Prostate gland (tissue), 2 donors: ENCODE measurements at regions not wholly inside any gene's neighbourhood (a gene's known extent, or its start where the extent isn't known, plus 50 kb on each side); places are given as distances from the start of the nearest gene placed in this dataset.
"Not testable (repeated sequence)": the region's sequence is repeated elsewhere in the genome, so short reads cannot be mapped to it uniquely, and the experiment has no call there.

Experiments used
- DNase-seq: peaks from one replicate; pipeline ENCODE4 v3.0.0-alpha.2; 2019; ENCODE audit warnings: low spot score
- H3K27ac ChIP-seq, 2 donors: fragments of 200-600 bp; sonication (generic); 2 replicates each; pipeline ENCODE4 v1.5.1; 2017 to 2019
- H3K27me3 ChIP-seq: fragments of 200-600 bp; sonication (generic); replicated peaks from 2 replicates; pipeline ENCODE4 v1.5.1; 2019; ENCODE audit not compliant: insufficient read depth
- H3K36me3 ChIP-seq, 2 donors: fragments of 200-600 bp; sonication (generic); 1 replicate in 1 of 2; 2 replicates in 1 of 2; pipeline versions ENCODE4 v1.5.1 to v1.8.1; 2017 to 2019
- H3K4me1 ChIP-seq: fragments of 200-600 bp; sonication (generic); replicated peaks from 2 replicates; pipeline ENCODE4 v1.5.1; 2019
- H3K4me3 ChIP-seq, 2 donors: fragments of 200-600 bp; sonication (generic); 2 replicates each; pipeline ENCODE4 v1.5.1; 2017 to 2019
- H3K9me3 ChIP-seq: fragments of 200-600 bp; sonication (generic); 2 replicates; pipeline ENCODE4 v1.5.1; 2017
- POLR2A ChIP-seq: fragments of 450-650 bp; IDR thresholded peaks from one replicate; pipeline ENCODE4 v1.6.1; 2016; ENCODE audit warnings: antibody characterized with exemption, mild to moderate bottlenecking
- POLR2AphosphoS5 ChIP-seq: sonication (generic); formaldehyde crosslinking; IDR thresholded peaks from one replicate; pipeline ENCODE4 v1.6.1; 2017; ENCODE audit warnings: antibody characterized with exemption
- WGBS: methylation state at CpG from one replicate; pipeline ENCODE4 v1.1.5; 2018; 5-methylcytosine and 5-hydroxymethylcytosine counted together
- intact Hi-C: fragments of 100-400 bp; cut with DNase I; formaldehyde crosslinking; loops from one replicate; pipeline ENCODE4 v1.14.2; 2022
- TF ChIP-seq, protein P1 (sequence below), 4 experiments: fragments of 200-600 bp in 2 of 4; fragments of 450-650 bp in 2 of 4; sonication (generic) in 2 of 4; IDR thresholded peaks; 1 replicate in 3 of 4; 2 replicates in 1 of 4; pipeline ENCODE4 v1.5.1; 2016 to 2019; ENCODE audit warnings: antibody characterized with exemption in 4 of 4, mild to moderate bottlenecking in 2 of 4, moderate library complexity in 2 of 4

- intact Hi-C loops: no loop called here
- Histone ChIP-seq H3K27me3 (no peaks in the 10 kb centered on the region), H3K4me3 (no peak overlapping the region), H3K27ac (no peak overlapping the region), H3K36me3 (no peaks in the 10 kb centered on the region), H3K9me3 (no peaks in the 10 kb centered on the region), H3K4me1 (no peaks in the 10 kb centered on the region)
- TF ChIP-seq, protein P1, sequence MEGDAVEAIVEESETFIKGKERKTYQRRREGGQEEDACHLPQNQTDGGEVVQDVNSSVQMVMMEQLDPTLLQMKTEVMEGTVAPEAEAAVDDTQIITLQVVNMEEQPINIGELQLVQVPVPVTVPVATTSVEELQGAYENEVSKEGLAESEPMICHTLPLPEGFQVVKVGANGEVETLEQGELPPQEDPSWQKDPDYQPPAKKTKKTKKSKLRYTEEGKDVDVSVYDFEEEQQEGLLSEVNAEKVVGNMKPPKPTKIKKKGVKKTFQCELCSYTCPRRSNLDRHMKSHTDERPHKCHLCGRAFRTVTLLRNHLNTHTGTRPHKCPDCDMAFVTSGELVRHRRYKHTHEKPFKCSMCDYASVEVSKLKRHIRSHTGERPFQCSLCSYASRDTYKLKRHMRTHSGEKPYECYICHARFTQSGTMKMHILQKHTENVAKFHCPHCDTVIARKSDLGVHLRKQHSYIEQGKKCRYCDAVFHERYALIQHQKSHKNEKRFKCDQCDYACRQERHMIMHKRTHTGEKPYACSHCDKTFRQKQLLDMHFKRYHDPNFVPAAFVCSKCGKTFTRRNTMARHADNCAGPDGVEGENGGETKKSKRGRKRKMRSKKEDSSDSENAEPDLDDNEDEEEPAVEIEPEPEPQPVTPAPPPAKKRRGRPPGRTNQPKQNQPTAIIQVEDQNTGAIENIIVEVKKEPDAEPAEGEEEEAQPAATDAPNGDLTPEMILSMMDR (IDR thresholded peaks at IDR 0.05): no peak
- TF ChIP-seq POLR2A: no peak
- no peak for TF ChIP-seq POLR2AphosphoS5
- DNase-seq: no peak
- WGBS: 86% methylated on average over 5 of the region's 5 CpGs
Measured at GRCh38 chr1:221541296-221541695, 200.6 kb downstream of the DUSP10 start.

- no peaks in the 10 kb centered on the region for H3K27me3 ChIP-seq
- H3K9me3 ChIP-seq: no peaks in the 10 kb centered on the region
- intact Hi-C loops: no loop called here
- DNase-seq: no peak
- H3K27ac ChIP-seq: no peak overlapping the region
- TF ChIP-seq POLR2A (no peak), POLR2AphosphoS5 (no peak)
- TF ChIP-seq, protein P1 (IDR thresholded peaks at IDR 0.05): peak in 3 of 4 experiments; percentile 17 to 41 (median 33)
- H3K4me3 ChIP-seq: no peak overlapping the region
- H3K4me1 ChIP-seq: no peaks in the 10 kb centered on the region
- WGBS: 45% methylated on average over 4 of the region's 4 CpGs
- no peaks in the 10 kb centered on the region for H3K36me3 ChIP-seq
Measured at GRCh38 chr1:221543529-221544120, 198.3 kb downstream of the DUSP10 start.

GRCh38 chr1:221548942-221549341, 192.9 kb downstream of the DUSP10 start:
- DNase-seq: no peak
- Histone ChIP-seq H3K4me3 (no peak overlapping the region), H3K27ac (no peak overlapping the region), H3K9me3 (no peaks in the 10 kb centered on the region), H3K4me1 (no peaks in the 10 kb centered on the region), H3K27me3 (no peaks in the 10 kb centered on the region), H3K36me3 (no peaks in the 10 kb centered on the region)
- WGBS: 73% methylated on average over 6 of the region's 6 CpGs
- TF ChIP-seq, protein P1 (IDR thresholded peaks at IDR 0.05): no peak
- TF ChIP-seq POLR2A: no peak
- no peak for TF ChIP-seq POLR2AphosphoS5
- intact Hi-C loops: no loop called here

- no peak for DNase-seq
- Histone ChIP-seq H3K4me1 (no peaks in the 10 kb centered on the region), H3K4me3 (no peak overlapping the region), H3K9me3 (no peaks in the 10 kb centered on the region), H3K27me3 (no peaks in the 10 kb centered on the region), H3K36me3 (no peaks in the 10 kb centered on the region), H3K27ac (no peak overlapping the region)
- no peak for TF ChIP-seq POLR2AphosphoS5
- TF ChIP-seq POLR2A: no peak
- TF ChIP-seq, protein P1 (IDR thresholded peaks at IDR 0.05): no peak
- intact Hi-C loops: no loop called here
Measured at GRCh38 chr1:221549815-221550214, 192.1 kb downstream of the DUSP10 start.

GRCh38 chr1:221552792-221553191, 189.1 kb downstream of the DUSP10 start:
- H3K27me3 ChIP-seq, H3K9me3 ChIP-seq, H3K27ac ChIP-seq, DNase-seq, H3K36me3 ChIP-seq, intact Hi-C loops, H3K4me1 ChIP-seq, H3K4me3 ChIP-seq: not testable (repeated sequence)
- WGBS: 94% methylated on average over 8 of the region's 8 CpGs
